NCI-H345 (cell line): ENCODE measurements at regions not wholly inside any gene's neighbourhood (a gene's known extent, or its start where the extent isn't known, plus 50 kb on each side); places are given as distances from the start of the nearest gene placed in this dataset.

Experiments used
- DNase-seq: peaks from one replicate; lab custom pipeline; 2025; lab: John Stamatoyannopoulos, UW

DNA sequence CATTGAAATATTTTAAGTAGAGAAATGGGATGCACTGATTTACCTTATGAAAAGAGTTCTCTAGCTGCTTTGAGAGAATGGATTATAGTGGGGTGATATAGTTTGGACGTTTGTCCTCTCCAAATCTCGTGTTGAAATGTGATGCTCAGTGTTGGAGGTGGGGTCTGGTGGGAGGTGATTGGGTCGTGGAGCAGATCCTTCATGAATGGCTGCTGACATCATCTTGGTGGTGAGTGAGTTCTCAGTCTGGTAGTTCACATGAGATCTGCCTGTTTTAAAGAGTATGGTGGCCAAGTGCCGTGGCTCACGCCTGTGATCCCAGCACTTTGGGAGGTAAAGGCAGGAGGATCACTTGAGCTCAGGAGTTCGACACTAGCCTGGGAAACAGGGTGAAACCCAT, 58.7 kb upstream of the SH3RF3 start:
- DNase-seq = no peak

DNA sequence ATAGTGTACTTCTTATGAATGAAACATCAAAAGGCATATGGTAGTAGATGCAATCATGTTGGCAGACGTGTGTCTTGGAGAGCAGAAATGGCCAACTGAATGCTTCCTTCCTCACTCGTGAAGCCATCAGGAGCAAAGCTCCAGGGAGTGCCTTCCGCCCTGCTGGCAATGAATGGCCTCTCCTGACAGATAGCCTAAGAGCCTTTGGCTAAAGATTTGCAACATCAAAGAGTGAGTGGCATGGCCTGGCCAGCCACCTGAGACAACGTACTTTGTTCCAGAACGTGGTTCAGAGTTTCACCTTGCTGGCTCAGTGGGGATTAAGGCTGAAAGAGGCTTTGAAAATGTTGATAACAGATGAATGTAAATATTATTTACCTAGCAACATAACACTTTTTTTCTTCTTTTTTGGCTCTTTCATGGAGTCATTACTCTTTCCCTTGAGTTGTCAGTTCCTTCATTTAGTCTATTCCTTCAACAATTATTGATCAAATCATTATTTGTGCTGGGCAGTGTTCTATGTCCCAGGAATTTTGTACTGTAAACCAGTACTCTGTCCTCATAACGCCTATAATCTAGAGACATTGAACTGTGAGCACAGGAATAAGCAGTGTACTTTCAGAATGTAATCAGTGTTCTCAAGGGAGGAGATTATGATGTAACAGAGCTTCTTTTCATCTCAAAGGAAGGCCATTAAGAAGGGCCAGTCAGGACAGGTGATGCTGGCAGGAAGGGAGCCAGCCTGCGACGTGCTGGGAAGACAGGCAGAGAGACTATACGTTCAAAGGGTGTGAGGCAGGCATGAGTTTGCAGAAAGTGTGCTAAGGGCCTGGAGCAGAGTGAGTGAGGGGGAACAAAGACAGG, 59.4 kb upstream of the SH3RF3 start:
- peak; percentile 34 for DNase-seq

DNA sequence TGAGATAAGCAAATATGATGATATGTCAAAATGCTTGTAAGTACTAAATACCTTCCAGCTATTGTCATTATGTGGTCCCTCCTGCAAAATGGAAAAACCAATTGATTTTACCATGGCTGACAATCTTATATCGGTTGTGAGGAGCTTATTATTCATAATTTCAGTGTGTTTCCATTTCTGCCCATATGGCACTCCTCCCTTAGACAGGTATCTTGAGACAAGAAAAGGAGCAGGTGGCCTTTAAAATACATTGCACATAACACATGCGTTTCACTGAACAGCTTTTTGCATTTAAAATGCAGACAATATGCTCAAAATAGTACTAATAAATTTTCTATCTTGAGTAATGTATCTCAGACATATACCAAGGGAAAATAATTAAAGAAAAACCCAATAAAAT, 60.2 kb upstream of the SH3RF3 start:
- DNase-seq = no peak

DNA sequence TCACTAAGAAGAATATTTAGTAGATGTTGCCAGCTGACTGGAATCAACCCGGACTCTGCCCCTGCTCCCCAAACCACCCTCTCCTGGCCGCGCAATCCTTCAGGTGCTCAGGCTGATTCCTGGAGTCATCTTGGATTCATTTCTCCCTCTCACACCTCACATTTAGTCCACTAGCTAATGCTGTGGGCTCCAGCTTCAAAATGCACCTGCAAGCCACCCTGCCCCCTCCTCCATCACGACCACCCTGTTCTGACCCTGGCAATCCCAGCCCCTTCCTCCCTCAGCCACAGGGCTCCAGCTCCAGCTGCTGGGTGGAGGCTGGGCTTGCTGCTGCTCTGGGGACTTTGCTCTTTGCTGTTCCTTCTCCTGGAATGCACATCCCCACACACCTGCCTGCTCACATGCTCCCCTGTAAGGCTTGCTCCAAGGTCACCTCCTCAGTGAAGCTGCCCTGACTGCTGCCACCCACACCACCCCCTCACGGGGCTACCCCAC, 61.3 kb upstream of the SH3RF3 start:
- no peak for DNase-seq

DNA sequence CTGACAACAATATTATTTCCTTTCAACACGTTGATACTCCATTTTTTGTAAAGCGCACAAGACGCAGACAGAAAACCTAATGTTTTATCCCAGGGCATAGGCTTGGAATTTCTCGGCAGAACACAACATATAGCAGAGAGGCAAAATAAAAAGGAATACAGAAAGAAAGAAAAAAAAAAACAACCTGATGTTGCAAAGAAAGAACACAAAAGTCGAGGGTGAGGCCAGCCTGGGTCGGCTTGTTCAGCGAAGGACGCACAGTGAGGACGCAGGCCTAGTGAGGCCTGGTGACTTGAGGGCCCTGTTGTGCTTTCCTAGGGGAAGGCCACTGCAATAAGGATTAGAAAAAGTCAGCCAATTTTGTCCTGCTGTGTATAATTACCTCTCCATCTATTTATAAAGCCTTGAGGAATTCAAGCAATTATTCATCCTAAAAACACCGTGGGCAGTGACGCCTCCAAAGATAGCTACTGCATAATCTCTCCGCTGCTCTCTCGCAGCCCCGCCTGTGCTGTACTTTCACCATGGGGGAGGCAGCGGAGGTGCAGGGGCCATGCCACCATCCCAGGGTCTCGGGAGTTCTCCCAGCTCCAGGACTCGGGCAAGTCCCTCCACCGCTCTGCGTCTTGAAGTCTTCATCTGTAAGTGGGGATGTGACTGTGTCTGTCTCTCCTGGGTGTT, 61.9 kb upstream of the SH3RF3 start:
- DNase-seq = no peak

DNA sequence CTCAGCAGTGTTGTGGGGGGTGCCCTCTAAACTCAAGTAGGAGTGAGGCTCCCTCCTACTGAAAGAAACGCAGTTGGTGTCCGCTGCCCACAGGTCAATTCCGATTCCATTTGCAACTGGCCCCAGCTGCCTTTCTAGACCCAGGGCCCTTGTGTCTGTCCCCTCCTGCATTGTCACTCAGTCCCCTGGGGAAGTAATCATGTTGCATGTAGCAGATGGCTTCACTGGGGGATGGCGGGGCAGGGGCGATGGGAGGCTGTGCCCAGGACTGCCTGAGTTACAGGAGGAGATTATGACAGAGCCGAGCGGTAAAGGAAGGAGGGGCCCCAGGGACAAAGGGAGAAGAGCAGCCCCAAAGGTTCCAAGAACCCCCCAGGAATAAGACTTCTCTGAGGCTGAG, 62.5 kb upstream of the SH3RF3 start:
- no peak for DNase-seq

DNA sequence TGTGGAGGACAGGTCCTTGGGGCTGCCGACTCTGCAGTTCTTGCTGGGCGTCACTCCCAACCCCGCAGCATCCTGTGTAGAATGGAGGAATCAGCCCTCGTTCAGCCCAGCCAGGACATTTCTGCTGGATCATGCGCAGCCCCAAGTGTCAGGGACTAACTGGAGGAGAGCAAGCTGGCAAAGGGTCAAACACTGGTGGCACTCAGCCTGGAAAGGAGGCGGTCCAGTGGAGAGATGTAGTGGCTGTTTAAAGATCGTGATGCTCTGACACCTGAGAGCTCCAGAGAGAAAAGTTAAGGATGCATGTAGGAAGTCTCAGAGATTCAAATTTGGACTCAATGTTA, 63.6 kb upstream of the SH3RF3 start:
- DNase-seq = no peak

DNA sequence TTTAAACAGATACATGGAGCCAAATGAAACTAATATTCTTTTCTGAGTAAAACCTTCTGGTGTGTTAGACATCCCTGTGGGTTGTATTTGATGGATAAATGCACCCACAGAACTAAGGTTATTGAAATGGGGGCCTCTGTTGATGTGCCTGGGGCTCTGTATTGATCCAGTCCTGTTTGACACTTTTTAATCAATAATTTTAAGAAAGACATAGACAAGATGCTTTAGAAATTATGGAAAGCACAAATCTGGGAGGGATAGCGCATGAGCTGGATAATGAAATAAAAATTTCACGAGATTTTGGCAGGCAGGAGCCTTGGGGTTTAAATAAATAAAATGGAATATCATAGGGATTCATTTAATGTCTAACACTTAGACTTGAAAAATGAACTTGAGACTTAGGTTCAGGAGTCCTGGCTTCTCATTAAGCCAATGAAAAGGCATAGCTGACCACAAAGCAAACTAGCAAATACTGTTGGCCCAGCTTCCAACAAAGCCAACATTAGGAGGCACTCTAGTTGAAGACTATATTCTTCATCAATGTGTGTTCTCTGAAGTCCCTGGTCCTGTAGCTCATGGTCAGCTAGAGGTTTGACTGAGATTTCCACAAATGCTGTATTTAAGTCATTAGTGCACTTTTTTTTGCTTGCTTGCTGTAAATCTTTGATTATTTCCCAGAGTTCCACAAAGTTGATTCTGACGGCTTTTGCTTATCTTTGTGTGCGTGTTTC, 64.2 kb upstream of the SH3RF3 start:
- no peak for DNase-seq

DNA sequence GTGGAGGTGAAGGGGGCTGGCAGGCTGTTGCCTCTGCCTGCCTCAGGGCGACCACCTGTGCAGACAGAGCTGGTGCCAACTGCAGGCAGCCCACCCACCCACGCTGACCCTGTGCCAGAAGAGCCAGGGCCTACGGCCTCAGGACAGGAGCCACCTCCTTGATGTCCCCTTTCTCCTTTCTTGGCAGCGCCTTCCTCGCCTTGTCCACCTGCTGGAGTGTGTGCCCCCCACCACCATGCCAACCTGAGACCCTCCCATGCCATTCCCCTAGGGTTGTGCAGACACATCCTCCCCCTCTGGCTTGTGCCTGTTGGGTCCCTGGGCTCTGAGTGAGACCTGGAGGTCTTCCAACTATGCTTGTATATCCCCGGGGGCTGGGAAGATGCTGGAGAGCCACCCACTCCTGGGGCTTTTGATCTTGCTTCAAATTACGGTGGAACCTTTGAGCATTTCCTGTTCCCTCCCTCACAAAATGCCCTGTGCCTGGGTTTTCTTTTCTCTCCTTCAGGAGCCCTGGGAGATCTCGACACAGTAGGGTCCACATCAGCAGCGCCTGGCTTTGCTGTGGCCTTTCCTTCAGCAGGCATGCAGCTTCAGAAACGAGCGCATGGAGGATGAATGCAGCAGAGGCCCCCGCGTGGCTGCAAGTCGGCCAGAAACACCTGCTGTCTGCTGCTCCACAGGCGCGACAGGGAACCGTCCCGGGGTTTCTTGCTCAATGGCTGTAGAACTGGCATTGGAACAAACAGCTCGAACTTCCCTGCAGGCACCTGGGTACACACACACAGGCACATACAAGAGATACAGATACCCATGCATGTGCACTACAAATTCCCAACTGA, 65.9 kb upstream of the SH3RF3 start:
- peak; percentile 78 for DNase-seq

DNA sequence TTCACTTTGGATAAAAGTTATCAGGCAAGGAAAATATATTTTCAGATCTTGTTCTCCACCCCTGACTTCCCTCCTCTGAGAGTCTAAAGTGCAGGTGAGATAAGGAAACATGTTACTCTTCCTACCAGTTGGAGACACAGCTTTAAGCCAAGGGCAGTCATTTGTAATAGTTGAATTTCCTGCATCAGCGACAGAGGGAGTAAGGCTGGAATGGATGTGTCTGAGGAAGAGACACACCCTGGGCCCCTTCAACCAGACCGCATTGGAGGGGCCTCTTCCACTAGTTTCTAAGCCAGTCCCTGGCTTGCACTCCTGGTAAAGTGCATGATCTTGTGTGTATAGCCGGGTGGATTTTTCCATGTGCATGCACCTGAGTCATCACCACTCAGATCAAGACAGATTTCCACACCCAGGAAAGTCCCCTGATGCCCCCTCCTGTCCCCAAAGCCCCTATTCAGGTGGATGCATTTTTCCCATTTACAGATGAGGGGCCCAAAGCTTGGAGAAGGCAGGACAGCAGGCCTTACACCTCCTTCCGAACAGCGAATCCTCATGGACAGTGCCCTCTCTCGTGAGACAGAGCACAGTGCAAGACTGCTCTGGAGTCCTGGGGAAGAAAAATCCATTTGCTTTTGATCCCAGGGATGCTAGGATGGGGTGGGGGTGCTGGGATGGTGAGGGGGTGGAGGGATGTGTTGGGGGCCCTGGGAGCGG, 66.7 kb upstream of the SH3RF3 start:
- DNase-seq = no peak

DNA sequence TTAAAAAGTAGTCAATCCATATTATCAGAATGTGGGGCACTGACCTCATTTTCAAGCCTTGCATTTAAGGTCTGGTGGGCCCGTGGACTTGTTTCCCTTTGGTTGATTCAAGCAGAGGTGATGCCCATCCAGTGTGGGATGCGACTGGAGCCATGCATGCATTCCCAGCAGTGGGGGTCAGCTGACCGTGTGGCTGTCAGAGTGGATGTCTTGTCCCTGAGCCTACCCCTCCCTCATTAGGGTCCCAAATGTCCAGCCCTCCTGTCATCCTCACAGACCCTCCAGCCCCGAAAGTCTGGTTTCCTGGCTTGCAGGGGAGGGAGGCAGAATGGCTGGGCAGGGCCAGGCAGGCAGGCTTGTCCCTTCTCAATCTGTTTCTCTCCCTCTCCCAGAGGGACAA, 67.3 kb upstream of the SH3RF3 start:
- no peak for DNase-seq

DNA sequence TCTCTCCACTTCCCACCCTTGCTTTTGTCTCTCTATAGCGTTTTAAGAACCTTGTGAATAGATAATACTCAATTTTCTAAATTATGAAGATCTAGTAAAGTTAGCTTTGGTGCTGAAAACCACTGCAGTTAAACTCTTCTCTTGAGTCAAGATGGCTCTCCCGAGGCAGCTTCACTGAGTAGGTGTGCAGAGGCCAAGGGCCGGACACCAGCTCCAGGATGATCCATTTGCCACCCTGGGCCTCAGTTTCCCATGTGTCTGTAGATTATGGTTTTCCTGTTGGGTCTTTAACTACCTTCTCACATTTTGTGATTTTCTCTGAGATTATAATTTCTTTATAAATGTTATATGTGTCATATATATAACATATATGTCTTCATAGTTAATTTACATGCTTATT, 68.5 kb upstream of the SH3RF3 start:
- DNase-seq = no peak

DNA sequence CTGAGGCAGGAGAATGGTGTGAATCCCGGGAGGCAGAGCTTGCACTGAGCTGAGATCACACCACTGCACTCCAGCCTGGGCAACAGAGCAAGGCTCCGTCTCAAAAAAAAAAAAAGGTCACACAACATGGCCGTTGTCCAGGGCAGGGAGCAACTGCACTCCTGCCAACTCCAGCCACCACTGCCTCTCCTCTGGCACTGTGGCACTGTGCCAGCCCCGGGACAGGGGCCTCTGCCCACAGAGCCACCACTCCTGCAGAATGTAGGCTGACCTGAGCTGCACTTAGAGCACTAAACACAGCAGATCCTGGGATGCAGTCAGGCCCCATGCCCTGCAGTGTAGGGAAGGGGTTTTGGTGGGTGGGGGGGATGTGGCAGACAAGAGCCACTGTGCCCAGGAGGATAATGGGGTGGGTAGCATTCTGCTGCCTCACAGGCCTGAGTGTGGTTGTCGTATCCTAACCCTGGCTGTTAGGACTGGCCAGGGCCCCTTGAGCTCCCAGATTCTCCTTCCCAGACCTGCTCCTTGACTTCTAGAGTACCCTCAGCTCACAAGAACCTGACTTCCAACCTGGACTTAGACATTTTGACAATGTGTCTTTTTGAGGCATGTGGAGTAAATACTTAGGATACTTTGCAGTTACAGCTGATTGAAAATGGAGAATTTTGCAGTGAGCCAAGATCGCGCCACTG, 69.4 kb upstream of the SH3RF3 start:
- DNase-seq = no peak

DNA sequence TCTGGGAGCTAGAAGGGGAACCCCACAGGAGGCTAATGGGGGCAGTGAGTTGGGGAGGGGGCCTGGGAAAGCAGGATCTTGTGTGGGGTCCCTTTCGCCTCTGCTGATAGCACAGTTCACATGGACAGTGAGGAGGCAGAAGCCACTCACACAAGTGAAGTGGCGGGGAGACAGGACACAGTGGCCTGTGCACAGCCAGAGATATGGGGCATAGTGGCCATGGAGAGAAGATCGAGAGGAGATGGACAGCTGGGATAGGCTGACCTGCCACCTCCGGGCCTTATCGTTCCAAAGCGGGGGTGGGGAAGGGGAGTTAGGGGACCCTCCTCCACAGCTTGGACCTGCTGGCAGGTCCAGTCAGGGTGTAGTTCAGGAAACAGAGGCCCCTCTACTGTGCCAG, 69.8 kb upstream of the EDAR start:
- DNase-seq = no peak

DNA sequence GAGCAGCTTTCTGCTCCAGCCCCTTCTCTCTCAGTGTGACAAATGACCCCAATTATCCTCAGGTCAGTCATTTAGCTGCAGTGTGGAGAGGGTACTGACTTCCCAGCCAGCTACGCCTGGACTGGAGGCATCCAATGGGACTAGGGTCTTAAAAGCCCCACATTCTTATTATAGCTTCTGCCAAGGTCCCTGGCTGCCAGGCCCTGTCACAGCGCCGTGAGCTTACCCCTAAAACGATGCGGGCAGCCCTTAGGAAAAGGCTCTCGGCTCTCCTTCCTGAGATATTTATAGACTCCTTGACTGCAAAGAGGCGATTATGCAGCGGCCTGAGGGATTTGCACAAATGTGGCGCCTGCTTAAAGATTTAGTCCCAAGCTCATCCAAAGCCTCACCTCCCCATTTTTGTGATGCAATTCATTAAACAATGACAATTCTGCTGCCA, 69.2 kb upstream of the EDAR start:
- DNase-seq = no peak

DNA sequence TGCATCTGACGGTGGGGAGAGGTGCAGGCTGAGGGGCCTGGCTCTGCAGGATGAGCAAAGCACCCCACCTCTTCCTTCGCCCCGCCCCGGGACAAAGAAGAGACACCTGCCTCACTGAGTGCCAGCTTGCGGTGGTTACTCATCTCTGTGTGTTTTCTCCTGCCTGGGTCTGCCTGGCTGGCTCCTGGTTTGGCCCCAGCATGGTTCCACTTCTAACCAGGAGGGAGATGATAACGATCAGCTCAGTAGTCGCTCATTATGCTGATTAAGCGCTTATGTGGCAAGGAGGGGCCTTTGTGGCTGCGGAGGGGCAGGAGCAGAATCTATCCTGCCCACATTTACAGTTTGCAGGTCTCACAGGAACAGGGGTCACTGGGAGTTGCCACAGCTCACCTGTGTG, 68.7 kb upstream of the EDAR start:
- DNase-seq = peak; percentile 30

DNA sequence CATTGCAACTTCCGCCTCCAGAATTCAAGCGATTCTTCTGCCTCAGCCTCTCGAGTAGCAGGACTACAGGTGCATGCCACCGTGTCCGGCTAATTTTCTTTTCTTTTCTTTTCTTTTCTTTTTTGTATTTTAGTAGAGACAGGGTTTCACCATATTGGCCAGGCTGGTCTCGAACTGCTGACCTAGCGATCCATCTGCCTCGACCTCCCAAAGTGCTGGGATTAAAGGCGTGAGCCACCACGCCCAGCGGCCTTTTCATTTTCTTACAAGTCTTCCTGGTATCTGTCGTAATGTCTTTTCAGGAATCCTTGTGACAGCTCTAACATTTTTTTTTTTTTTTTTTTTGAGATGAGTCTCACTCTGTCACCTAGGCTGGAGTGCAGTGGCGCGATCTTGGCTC, 66.4 kb upstream of the EDAR start:
- no peak for DNase-seq

DNA sequence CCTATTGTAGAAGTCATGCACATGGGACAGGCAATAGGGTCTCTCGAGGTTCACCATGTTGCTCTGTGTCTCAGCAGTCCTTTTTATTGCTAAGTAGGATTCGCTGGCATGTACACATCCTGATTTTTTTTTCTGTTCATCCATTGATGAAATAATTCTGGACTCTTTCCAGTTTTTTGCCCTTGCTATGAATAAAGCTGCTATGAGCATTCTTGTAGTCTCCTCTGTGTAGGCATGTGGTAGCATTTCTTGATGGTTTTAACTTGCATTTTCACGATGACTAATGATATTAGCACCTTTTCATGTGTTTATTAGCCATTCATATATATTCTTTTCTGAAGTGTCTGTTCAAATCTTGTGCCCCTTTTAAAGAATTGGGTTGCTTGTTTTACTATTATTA, 65.8 kb upstream of the EDAR start:
- DNase-seq = no peak

DNA sequence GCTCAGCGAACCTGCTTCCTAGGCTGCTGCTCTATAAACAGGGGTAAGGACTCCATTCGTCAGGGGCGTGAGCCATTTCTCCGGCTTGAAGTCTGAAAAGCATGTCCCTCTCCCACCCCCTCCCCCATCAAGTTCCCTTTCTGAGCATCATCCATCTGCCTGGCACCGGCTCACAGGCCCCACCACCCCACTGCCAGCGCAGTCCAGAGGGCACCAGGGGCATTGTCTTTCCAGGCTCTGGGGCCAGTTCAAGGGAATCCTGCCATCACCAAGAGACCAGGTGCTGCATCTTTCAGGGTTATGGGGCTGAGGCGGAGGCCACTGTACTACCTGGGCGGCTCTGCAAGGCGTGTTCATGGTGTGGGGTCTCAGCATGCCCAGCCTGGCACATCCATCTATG, 64.7 kb upstream of the EDAR start:
- DNase-seq = no peak

DNA sequence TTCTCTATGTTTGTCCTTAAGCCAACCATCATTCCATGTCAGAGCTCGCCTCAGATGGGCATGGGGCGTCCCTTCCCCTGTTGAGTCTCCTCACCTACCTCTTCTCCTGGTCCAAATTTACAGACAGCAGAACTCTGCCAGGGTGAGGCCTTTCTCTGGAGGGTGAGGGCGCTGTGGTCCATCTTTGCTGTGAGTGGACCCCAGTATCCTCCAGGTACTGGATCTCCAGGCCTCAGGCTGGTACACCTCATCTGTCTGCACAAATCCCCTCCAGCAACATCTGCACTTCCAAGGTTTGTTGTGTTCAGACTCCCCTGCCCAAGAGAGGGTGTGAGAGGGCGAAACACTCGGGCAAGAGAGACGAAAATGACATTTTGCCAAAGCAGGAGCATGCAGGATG, 63.9 kb upstream of the EDAR start:
- no peak for DNase-seq

DNA sequence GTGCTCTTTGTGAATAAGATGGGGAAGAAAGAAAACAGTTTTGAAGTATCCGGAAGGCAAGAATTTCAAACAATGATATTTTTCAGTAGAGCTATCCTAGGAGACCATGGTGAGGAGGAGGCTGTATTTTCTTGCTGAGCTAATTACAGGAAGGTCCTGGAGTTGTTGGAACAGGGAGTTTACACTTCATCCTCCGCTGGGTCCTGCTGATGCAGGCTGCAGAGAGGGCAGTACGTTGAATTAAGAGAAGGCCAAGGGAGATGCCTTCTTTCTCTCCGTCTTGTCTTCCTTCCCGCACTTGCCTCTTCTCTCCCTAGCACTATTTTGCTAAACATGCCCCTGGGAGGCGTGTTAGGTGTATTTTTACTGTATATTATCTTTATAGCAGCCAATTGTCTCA, 60.0 kb upstream of the EDAR start:
- DNase-seq = no peak
